Common myeloid progenitor, CD34-positive (primary cell): ENCODE measurements at regions not wholly inside any gene's neighbourhood (a gene's known extent, or its start where the extent isn't known, plus 50 kb on each side); places are given as distances from the start of the nearest gene placed in this dataset.
A peak's percentile ranks its signal among the peaks of the same experiment; 100 is the strongest.
"Not testable (repeated sequence)": the region's sequence is repeated elsewhere in the genome, so short reads cannot be mapped to it uniquely, and the experiment has no call there.

Source experiments
- CTCF ChIA-PET: fragments of 350-600 bp; sonication (Branson Sonifier 250); formaldehyde crosslinking; loops from one replicate; lab custom pipeline; 2021; ENCODE audit warnings: antibody characterized with exemption; lab: Charles Lee
- POLR2A ChIA-PET: fragments of 350-600 bp; sonication (Branson Sonifier 250); formaldehyde crosslinking; loops from one replicate; lab custom pipeline; 2021; ENCODE audit warnings: antibody characterized with exemption; lab: Charles Lee
- DNase-seq, 3 donors: peaks; one replicate each; pipeline versions ENCODE4 v3.0.0 to v3.0.0-alpha.2; 2013
- H3K27ac ChIP-seq, 2 experiments: 1 replicate in 1 of 2; 2 replicates in 1 of 2; pipeline ENCODE4 v1.7.0; 2013; ENCODE audit warnings: inconsistent platforms in 2 of 2, low read length in 2 of 2, mild to moderate bottlenecking in 2 of 2, low read depth in 1 of 2, moderate library complexity in 1 of 2; ENCODE audit not compliant: severe bottlenecking in 2 of 2, insufficient read depth in 1 of 2, poor library complexity in 1 of 2
- H3K27me3 ChIP-seq, 5 experiments: replicated peaks in 2 of 5; 1 replicate in 3 of 5; 2 replicates in 2 of 5; pipeline versions ENCODE4 v1.6.1 to v1.7.0; 2013; ENCODE audit warnings: low read length in 4 of 5, mild to moderate bottlenecking in 2 of 5, moderate library complexity in 2 of 5, inconsistent platforms in 1 of 5; ENCODE audit not compliant: insufficient read depth in 5 of 5, control insufficient read depth in 4 of 5
- H3K36me3 ChIP-seq, 4 experiments: 1 replicate in 2 of 4; 2 replicates in 2 of 4; pipeline versions ENCODE4 v1.6.1 to v1.7.0; 2013; ENCODE audit warnings: low read length in 3 of 4, control low read depth in 1 of 4, mild to moderate bottlenecking in 1 of 4; ENCODE audit not compliant: control insufficient read depth in 4 of 4, insufficient read depth in 4 of 4
- H3K4me1 ChIP-seq, 4 experiments: 1 replicate in 3 of 4; 2 replicates in 1 of 4; pipeline versions ENCODE4 v1.6.1 to v1.7.1; 2013; ENCODE audit warnings: low read length in 3 of 4, mild to moderate bottlenecking in 3 of 4, control low read depth in 1 of 4, inconsistent platforms in 1 of 4, moderate library complexity in 1 of 4; ENCODE audit not compliant: control insufficient read depth in 4 of 4, insufficient read depth in 4 of 4; ENCODE audit errors: control extremely low read depth in 1 of 4
- H3K4me3 ChIP-seq, 7 experiments: 1 replicate in 4 of 7; 2 replicates in 3 of 7; pipeline versions ENCODE4 v1.5.1 to v1.7.0; 2013; ENCODE audit warnings: mild to moderate bottlenecking in 7 of 7, low read length in 6 of 7, moderate library complexity in 6 of 7, inconsistent platforms in 2 of 7, low read depth in 2 of 7, control low read depth in 1 of 7; ENCODE audit not compliant: insufficient read depth in 4 of 7, control insufficient read depth in 1 of 7; ENCODE audit errors: extremely low read depth in 1 of 7
- H3K9me3 ChIP-seq, 5 experiments: 1 replicate in 4 of 5; 2 replicates in 1 of 5; pipeline versions ENCODE4 v1.6.1 to v1.7.1; 2013; ENCODE audit warnings: low read length in 4 of 5, mild to moderate bottlenecking in 2 of 5, inconsistent platforms in 1 of 5, low read depth in 1 of 5, moderate library complexity in 1 of 5; ENCODE audit not compliant: control insufficient read depth in 4 of 5, insufficient read depth in 2 of 5; ENCODE audit errors: control extremely low read depth in 1 of 5
- WGBS: methylation state at CpG from one replicate; pipeline ENCODE4 v1.1.5; 2013; ENCODE audit not compliant: insufficient coverage; 5-methylcytosine and 5-hydroxymethylcytosine counted together

DNA sequence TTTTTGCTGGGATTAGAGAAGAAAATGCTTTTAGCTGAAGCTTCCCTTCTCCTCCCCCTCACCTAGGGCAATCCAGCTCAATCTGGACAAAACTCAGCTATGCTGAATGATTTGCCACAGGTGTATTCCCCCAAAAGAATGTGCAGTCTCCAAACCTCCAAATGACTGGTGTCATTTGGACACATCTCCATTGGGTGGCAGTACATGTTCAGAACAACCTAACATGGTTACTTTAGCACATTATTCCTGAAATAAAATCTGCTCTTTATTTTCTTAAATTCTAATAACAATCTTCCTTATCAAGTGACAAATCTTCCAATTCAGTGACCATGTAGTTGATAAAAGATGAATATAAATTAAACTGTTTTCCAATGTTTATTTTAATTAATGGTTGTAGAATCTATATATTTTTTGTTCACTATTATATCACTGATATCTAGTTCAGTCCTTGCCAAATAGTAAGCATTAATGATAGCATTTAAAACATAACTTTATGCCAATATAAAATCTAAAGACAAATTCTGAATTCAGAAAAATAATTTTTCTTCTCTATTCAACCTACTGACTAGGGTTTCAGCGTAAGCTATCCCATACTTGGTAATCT lies 61.3 kb upstream of the MOCS2 start:
- Histone ChIP-seq H3K27me3 (no peaks in the 10 kb centered on the region), H3K9me3 (no peaks in the 10 kb centered on the region), H3K4me3 (no peak overlapping the region), H3K4me1 (no peaks in the 10 kb centered on the region), H3K36me3 (no peaks in the 10 kb centered on the region), H3K27ac (no peak overlapping the region)
- POLR2A ChIA-PET: no interaction called here
- WGBS: no CpG with 5 or more reads among the region's 1 CpG
- peak; percentile 15 to 49 (median 48) for DNase-seq
- CTCF ChIA-PET: interaction anchor here (0.6 to 1.9 kb wide), 11 partner anchors 16 to 1635 kb away, joined by 3 to 9 read pairs (median 3); no protein-coding TSS in a partner anchor

DNA sequence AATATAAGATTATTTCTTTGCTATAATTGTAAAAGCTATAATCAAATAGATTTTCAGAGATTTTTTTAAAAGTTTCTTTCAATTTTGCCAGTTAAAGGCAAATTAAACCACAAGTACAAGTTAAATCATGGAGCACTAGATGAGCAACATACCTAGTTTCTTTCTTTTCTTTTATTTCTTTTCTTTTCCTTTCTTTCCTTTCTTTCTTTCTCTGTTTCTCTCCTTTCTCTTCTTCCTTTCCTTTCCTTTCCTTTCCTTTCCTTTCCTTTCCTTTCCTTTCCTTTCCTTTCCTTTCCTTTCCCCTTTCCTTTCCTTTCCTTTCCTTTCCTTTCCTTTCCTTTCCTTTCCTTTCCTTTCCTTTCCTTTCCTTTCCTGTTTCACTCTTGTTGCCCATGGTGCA lies 62.5 kb upstream of the MOCS2 start:
- H3K27me3 ChIP-seq, H3K9me3 ChIP-seq, H3K27ac ChIP-seq, DNase-seq, POLR2A ChIA-PET, H3K36me3 ChIP-seq, H3K4me3 ChIP-seq, H3K4me1 ChIP-seq: not testable (repeated sequence)
- CTCF ChIA-PET: interaction anchor here (1.0 to 1.9 kb wide), 3 partner anchors 1038 to 1057 kb away, joined by 3 to 9 read pairs (median 3); no protein-coding TSS in a partner anchor

- Histone ChIP-seq H3K36me3 (no peaks in the 10 kb centered on the region), H3K27me3 (no peaks in the 10 kb centered on the region), H3K4me3 (no peak overlapping the region), H3K4me1 (no peaks in the 10 kb centered on the region), H3K9me3 (no peaks in the 10 kb centered on the region), H3K27ac (no peak overlapping the region)
- WGBS: no CpG with 5 or more reads among the region's 5 CpGs
- no peak for DNase-seq
- POLR2A ChIA-PET: no interaction called here
- CTCF ChIA-PET: no interaction called here
Measured at GRCh38 chr5:53172630-53173029, 63.1 kb upstream of the MOCS2 start.

GRCh38 chr5:53173083-53173482 lies 63.5 kb upstream of the MOCS2 start:
- no peak for DNase-seq
- H3K4me3 ChIP-seq: no peak overlapping the region
- CTCF ChIA-PET: no interaction called here
- no peak overlapping the region for H3K27ac ChIP-seq
- no peaks in the 10 kb centered on the region for H3K4me1 ChIP-seq
- no peaks in the 10 kb centered on the region for H3K27me3 ChIP-seq
- H3K9me3 ChIP-seq: no peaks in the 10 kb centered on the region
- 98% methylated on average over 5 of the region's 8 CpGs for WGBS
- no peaks in the 10 kb centered on the region for H3K36me3 ChIP-seq
- POLR2A ChIA-PET: no interaction called here

DNA sequence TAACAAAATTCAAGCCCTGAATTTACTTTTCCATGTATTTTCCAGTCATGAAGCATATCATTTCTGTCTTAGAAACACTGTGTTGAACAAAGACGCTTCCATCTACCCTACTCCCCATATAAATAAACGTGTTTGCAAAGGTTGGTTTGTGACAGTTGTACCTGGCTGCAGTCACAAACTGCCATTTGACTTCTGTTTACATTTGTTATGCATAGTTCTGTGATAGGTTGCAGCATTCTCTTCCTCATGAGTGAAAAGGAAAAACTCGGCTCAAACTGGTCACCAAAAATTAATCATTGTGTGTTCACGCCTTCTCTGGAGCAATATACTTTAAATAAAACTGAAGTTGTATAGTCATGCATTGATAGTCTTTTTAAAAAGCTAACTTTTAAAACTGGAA lies 69.3 kb upstream of the MOCS2 start:
- Histone ChIP-seq H3K27me3 (no peaks in the 10 kb centered on the region), H3K4me3 (no peak overlapping the region), H3K4me1 (peaks cover 0 to 17% (median 7%) of the 10 kb centered on the region in 4 experiments), H3K27ac (no peak overlapping the region), H3K36me3 (no peaks in the 10 kb centered on the region), H3K9me3 (no peaks in the 10 kb centered on the region)
- no peak for DNase-seq
- CTCF ChIA-PET: no interaction called here
- POLR2A ChIA-PET: no interaction called here
- no CpG with 5 or more reads among the region's 4 CpGs for WGBS

GRCh38 chr5:53179691-53180090 lies 70.1 kb upstream of the MOCS2 start:
- Histone ChIP-seq H3K27me3 (no peaks in the 10 kb centered on the region), H3K4me3 (no peak overlapping the region), H3K36me3 (no peaks in the 10 kb centered on the region), H3K27ac (no peak overlapping the region), H3K9me3 (no peaks in the 10 kb centered on the region), H3K4me1 (peaks cover 0 to 24% (median 7%) of the 10 kb centered on the region in 4 experiments)
- 96% methylated on average over 3 of the region's 4 CpGs for WGBS
- ChIA-PET POLR2A (no interaction called here), CTCF (no interaction called here)
- no peak for DNase-seq

DNA sequence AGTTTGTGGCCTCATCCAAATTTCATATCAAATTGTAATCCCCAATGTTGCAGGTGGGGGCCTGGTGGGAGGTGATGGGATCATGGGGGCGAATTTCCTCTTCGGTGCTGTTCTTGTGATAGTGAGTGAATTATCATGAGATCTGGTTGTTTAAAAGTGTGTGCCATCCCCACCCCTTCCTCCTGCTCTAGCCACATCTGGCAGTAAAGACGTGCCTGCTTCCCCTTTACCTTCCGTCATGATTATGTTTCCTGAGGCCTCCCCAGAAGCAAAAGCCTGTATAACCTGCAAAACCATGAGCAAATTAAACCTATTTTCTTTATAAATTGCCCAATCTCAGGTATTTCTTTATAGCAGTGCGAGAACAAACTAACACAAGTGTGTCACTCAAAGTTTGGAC lies 71.0 kb upstream of the MOCS2 start:
- H3K36me3 ChIP-seq: no peaks in the 10 kb centered on the region
- peaks cover 0 to 24% (median 7%) of the 10 kb centered on the region in 4 experiments for H3K4me1 ChIP-seq
- WGBS: 0% methylated on average over 2 of the region's 5 CpGs
- POLR2A ChIA-PET: no interaction called here
- peak overlapping the region in 1 of 2 experiments; percentile 35 for H3K27ac ChIP-seq
- H3K4me3 ChIP-seq: peak overlapping the region in 1 of 7 experiments; percentile 4
- DNase-seq: peak; percentile 2 to 76 (median 59)
- no peaks in the 10 kb centered on the region for H3K9me3 ChIP-seq
- no peaks in the 10 kb centered on the region for H3K27me3 ChIP-seq
- CTCF ChIA-PET: no interaction called here
